Stimulated activated CD8-positive, alpha-beta memory T cell treated with anti-CD3 and anti-CD28 coated beads, Interleukin-7, amount 100 ng/mL, for 48 hours (primary cell): ENCODE measurements at regions not wholly inside any gene's neighbourhood (a gene's known extent, or its start where the extent isn't known, plus 50 kb on each side); places are given as distances from the start of the nearest gene placed in this dataset.
"Not testable (repeated sequence)": the region's sequence is repeated elsewhere in the genome, so short reads cannot be mapped to it uniquely, and the experiment has no call there.

Source experiments
- DNase-seq, 2 donors: peaks; one replicate each; pipeline ENCODE4 v3.0.0-alpha.2; 2020; ENCODE audit warnings: low read depth in 1 of 2; ENCODE audit errors: extremely low read depth in 1 of 2

DNA sequence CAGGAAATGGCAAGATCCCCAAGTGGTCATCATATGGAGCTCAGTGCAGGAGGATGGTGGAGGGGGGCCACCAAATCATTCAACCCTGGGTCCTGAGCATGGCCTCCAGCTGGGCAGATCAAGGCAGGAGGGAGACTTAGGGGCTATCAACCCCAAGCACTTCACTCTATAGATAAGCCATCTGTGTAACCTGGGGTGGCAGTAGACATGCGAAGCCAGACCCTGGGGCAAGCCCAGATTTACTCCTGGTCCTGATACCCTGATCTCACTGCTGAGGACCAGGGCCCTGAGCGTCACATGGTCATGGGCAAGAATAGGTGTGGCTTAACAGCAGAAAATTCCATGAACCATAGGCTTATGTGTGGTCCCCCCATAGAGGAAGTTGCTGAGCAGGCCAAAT lies 173.0 kb upstream of the ADCY1 start:
- no peak for DNase-seq

- DNase-seq = no peak
Measured at GRCh38 chr7:45401851-45402250, 172.3 kb upstream of the ADCY1 start.

DNA sequence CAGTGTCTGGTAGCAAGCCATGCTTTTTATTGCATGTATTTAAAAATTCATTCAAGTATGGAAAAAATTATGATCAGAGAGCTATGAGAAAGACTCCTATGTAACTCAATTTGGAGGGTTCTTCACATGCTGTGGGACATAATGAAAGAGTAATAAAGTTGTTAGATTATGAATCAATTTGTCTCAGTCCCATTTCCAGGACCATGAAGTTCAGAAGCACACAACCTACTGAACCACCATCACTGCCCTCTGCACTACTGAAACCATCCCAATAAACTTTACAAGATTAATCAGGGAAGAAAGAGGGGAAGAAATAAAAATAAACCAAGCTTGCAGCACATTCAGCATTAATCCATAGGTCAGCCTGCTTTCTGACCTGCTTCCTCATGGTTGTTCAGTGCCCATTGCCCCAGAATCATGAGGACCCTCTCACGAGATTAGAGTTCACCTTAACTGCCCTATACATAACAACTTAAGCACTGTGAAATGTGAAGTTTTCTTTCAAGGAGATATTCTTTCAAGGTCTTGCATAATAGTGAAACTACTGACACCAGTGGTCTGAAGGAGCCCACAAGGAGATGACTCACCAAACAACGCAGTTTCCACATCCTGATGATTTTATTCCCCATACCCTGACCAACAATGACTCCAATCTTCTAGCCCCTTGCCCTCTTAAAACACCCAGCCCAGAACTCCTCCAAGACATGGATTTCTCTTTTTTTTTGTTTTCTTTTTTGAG lies 171.5 kb upstream of the ADCY1 start:
- no peak for DNase-seq

GRCh38 chr7:45404622-45405021 lies 169.5 kb upstream of the ADCY1 start:
- no peak for DNase-seq

GRCh38 chr7:45407730-45408408 lies 166.3 kb upstream of the ADCY1 start:
- DNase-seq = no peak

- DNase-seq = no peak
Measured at GRCh38 chr7:45408409-45408737, 165.8 kb upstream of the ADCY1 start.

DNA sequence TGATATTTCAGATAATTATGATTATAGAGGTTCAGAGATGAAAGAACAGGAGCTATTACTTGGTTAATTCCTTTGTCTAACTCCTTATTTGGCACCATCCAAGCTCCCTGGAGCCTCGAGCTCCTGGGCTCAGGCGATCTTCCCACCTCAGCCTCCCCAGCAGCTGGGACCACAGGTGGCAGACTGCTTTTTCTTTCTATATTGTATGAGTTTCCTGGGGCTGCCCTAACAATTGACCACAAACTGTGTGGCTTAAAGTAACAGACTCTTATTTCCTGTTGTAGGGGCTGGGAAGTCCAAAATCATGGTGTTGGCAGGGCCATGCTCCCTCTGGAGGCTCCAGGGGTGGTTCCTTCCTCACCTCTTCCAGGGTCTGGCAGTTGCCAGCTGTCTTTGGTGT lies 163.3 kb upstream of the ADCY1 start:
- DNase-seq = no peak

DNA sequence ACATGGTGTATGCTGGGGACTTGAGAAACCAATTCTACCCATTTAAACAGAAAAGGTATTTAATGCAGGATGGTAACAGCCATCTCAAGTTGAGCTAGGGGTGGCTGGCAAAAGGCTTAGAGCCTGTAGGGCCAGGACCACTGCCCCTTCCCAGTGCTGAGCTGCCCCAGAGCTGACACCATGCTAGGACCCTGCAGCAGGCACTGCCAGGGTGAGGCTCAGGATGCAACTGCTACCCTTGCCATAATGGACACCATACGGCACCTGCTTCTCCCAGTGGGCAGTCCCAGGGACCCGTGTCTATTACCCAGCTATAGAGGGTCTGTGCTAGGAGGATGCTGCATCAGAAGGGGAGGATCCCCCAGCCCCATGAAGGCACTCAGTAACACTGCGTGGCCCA lies 160.7 kb upstream of the ADCY1 start:
- no peak for DNase-seq

- no peak for DNase-seq
Measured at GRCh38 chr7:45414226-45414625, 159.9 kb upstream of the ADCY1 start.

DNA sequence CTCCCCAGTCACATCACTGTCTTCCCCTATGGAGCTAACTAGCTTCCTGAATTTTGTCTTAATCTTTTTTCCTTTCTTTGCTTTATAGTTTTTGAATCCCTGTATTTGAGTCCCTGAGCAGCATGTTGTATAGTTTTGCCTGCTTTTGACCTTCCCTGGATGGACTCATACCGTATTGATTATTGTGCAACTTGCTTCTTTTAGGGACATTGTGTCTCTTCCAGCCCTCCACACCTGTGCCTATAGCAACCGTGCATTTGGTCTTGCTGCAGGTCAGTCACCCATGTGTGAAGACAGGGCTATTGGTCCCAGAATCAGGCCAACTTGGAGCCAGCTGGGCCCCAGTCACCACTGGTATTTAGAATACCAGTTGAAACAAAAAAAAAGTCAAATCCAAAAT lies 158.9 kb upstream of the ADCY1 start:
- no peak for DNase-seq

DNA sequence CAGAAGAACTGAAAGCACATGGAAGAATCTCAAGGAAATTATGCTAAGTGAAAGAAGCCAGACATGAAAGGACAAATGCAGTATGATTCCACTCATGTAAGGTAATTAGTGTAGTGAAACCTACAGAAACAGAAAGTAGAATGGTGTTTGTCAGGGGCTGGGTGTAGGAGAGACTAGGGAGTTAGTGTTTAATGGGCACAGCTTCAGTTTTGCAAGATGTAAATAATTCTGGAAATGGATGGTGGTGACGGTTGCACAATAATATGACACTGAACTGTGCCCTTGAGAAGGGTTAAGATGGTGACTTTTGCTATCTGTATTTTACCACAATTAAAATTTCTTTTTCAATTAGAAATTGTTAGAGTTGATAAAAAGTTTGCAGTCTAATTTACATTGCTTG lies 157.3 kb upstream of the ADCY1 start:
- no peak for DNase-seq

DNA sequence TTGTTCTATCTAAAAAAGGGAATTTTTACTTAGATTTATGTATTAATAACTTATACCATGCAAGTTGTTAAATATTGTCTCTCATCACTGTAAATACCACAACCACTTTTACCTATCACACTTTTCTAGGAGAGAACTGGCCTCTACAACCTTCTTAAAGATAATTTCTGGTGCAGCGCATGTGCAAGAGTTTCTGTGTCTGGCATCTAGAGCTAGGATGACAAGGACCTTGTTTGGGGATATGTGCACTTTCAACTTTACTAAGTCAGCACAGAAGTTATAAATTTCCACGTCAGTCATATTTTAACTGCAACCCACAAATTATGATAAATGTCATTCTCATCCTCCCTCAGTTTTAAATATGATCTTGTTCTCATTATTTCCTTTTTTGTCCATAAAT lies 156.9 kb upstream of the ADCY1 start:
- DNase-seq = no peak

DNA sequence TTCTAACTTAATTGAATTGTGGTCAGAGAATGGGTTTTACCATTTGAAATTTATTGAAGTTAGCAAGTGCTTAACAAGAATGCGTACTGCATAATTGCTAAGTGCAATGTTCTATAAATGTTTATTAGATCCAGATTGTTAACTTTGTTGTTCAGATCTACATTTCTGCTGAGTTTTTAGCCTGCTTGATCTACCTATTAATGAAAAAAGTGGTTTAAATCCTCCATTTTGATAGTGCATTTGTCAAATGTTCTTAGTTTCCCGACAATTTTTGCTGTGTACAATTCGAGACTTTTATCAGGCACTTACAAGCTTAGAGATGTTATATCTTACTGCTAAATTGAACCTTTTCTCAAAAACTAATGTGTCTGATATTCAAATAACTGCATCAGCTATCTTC lies 156.4 kb upstream of the ADCY1 start:
- no peak for DNase-seq

DNA sequence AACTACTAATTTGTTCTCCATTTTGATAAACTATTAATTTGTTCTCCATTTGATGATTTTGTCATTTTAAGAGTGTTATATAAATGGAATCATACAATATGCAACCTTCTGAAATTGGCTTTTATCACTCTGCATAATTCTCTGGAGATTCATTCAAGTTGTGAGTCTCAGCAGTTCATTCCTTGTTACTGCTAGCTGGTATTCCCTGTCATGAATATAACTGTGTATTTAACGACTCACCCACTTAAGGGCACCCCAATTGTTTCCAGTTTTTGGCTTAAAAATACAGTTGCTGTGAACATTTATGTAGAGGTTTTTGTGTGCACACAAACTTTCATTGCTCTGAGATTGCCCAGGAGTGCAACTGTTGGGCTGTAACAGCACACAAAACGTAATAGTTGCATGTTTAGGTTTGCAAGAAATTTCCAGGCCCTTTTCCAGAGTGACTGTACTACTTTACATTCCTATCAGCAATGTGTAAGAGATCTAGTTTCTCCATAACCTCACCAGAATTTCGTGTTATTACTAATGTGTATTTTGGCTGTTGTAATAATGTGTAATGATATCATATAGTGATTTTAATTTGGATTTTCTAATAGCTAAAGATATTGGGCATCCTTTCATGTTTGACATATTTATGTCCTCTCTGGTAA lies 153.2 kb upstream of the ADCY1 start:
- no peak for DNase-seq

DNA sequence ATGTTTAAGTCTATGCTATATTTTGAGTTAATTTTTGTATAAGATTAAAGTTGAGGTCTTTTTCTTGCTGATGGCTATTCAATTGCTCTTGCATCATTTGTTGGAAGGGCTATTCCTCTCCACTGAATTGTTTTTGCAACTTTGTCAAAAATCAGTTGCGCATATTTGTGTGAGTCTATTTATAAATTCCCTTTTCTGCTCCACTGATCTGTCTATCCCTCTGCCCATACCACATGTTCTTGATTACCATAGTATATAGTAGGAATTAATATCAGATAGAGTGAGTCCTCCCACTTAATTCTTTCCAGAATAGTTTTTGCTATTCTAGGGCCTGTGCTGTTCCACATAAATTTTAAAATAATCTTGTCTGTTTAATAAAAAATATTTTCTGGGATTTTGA lies 152.4 kb upstream of the ADCY1 start:
- no peak for DNase-seq

DNA sequence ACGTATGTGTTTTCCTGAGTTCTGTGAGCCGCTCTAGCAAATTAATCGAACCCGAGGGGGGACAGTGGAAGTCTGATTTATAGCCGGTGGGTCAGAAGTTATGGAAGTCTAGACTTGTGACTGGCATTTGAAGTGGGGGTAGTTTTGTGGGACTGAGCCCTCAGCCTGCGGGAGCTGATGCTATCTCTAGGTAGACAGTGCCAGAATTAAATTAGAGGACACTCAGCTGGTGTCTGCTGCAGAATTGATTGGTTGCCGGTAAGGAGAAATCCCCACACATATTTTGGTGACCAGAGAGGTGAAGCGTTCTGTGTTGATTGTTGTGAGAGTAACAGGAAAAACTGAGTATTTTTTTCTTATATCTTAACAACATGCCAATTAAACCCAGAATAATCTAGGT lies 143.8 kb upstream of the ADCY1 start:
- DNase-seq = no peak

- DNase-seq = no peak
Measured at GRCh38 chr7:45434167-45434784, 139.9 kb upstream of the ADCY1 start.

GRCh38 chr7:45435131-45435530 lies 139.0 kb upstream of the ADCY1 start:
- no peak for DNase-seq

- DNase-seq = no peak
Measured at GRCh38 chr7:45435846-45436245, 138.3 kb upstream of the ADCY1 start.

- DNase-seq = not testable (repeated sequence)
Measured at GRCh38 chr7:45440776-45441175, 133.4 kb upstream of the ADCY1 start.

- DNase-seq = no peak
Measured at GRCh38 chr7:45443263-45443662, 130.9 kb upstream of the ADCY1 start.
